GM12865 (cell line): ENCODE measurements at regions not wholly inside any gene's neighbourhood (a gene's known extent, or its start where the extent isn't known, plus 50 kb on each side); places are given as distances from the start of the nearest gene placed in this dataset.

ENCODE experiments used
- DNase-seq: peaks from one replicate; pipeline ENCODE4 v3.0.0; 2010; ENCODE audit warnings: low read depth
- H3K4me3 ChIP-seq: 2 replicates; pipeline ENCODE4 v1.5.1; 2011; ENCODE audit warnings: mild to moderate bottlenecking, low read depth, low read length, control low read depth
- TF ChIP-seq, protein P1 (sequence below): IDR thresholded peaks from 2 replicates; pipeline ENCODE4 v1.5.1; 2011; ENCODE audit warnings: low read length, control low read depth, low read depth, inconsistent platforms; ENCODE audit not compliant: insufficient read depth; ENCODE audit errors: missing control alignments

DNA sequence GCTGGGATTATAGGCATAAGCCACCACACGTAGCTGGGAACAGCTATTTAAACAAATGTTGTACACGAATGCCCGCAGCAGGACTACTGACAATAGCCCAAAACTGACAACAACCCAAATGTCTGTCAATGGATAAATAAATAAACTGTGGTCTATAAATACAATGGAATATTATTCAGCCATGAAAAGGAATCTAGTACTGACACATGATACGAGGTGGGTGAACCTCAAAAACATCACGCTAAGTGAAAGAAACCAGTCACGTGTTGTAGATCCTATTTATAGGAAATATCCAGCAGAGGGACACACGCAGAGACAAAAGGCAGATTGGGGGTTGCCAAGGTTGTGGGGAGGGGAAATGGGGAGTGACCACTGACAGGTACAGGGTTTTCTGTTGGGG is 390.0 kb upstream of the TNRC6C start:
- TF ChIP-seq, protein P1, sequence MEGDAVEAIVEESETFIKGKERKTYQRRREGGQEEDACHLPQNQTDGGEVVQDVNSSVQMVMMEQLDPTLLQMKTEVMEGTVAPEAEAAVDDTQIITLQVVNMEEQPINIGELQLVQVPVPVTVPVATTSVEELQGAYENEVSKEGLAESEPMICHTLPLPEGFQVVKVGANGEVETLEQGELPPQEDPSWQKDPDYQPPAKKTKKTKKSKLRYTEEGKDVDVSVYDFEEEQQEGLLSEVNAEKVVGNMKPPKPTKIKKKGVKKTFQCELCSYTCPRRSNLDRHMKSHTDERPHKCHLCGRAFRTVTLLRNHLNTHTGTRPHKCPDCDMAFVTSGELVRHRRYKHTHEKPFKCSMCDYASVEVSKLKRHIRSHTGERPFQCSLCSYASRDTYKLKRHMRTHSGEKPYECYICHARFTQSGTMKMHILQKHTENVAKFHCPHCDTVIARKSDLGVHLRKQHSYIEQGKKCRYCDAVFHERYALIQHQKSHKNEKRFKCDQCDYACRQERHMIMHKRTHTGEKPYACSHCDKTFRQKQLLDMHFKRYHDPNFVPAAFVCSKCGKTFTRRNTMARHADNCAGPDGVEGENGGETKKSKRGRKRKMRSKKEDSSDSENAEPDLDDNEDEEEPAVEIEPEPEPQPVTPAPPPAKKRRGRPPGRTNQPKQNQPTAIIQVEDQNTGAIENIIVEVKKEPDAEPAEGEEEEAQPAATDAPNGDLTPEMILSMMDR, result no peak
- no peak for DNase-seq
- no peak overlapping the region for H3K4me3 ChIP-seq

DNA sequence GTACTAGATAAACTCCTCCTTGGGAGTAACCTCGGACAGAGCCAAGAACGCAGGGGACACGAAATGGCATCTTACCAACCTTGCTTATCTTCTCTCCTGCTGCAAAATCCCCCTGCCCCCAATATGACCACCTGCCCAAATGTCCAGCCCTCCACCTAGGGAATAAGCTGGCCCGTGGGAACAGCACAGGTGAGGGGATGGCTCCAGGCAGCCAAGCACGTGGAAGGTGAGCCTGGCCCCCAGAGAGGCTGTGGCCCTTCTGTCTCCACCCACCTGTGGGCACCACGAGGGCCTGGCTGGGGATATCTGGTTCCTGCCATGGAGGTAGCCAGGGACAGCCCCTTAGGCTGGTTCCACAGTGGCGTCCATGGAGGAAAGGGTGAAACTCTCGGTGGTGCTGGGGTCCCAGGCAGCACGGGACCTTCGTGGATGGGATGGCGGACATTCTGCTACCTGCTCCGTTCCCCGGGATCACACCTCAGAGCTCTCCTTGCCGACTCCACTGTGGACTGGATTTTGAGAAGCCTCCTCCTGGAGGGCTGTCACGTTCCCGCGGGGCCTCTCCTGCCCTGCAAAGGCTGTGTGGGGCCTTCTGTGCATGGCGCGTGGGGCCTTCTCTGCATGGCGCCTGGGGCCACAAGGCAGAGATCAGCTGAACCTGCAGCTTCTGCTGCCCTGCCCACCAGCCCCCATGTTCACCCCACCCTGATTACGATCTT is 388.5 kb upstream of the TNRC6C start:
- DNase-seq, result no peak
- H3K4me3 ChIP-seq, result no peak overlapping the region
- TF ChIP-seq, protein P1, result no peak

DNA sequence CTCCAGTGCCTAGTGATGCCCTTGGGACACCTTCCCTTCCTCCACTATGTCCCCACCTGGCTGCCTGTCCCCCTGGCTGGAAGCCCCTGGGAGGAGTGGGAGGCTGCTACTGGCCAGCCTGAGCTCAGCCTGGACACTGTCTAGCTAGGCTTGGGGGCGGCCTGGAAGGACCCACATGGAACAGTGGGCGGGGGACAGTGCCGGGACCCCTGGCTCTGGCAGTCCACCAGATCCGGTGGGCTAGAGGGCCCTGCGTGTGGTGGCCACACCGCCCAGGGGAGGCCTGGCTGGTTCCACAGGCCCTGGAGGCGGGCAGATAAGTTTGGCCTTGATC is 388.0 kb upstream of the TNRC6C start:
- no peak for DNase-seq
- TF ChIP-seq, protein P1, result no peak
- no peak overlapping the region for H3K4me3 ChIP-seq

DNA sequence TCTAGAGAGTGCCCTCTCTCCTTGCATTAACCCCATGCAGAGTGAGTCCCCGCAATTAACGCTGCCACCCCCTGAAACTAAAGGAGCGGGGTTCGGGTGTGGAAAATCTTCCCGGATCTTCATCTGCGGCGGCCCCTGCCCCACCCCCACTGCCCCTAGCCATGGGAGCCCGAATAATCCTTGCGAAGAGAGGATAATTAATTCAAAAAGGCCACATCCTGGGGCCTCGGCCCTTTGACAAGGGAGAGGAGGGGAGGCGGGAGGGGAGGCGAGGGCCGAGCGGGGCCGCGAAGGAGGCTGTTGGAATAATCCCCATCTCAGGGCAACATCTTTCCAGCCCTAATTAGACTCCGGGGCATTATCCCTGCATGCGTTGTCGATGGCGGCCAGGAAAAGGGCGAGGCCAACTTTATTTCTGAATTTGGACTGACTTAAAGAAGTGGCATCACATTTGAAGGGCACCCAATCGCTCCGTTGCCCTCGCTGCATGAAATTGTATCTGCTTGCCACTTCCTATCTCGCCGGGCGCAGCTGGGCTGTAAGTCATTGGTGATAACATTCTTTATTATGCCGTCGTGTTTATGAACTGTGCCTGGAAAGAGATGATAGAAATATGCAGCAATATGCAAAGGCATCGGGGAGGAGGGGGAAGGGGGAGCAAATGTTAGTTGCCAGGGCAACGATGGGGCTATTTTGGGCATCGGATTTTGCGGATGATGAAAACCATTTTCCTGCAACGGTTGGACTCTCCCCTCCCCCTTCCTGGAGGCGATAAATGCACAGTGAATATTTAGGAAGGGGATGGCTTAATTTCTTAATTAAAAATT is 387.1 kb upstream of the TNRC6C start:
- no peak for DNase-seq
- H3K4me3 ChIP-seq, result no peak overlapping the region
- TF ChIP-seq, protein P1, result no peak

DNA sequence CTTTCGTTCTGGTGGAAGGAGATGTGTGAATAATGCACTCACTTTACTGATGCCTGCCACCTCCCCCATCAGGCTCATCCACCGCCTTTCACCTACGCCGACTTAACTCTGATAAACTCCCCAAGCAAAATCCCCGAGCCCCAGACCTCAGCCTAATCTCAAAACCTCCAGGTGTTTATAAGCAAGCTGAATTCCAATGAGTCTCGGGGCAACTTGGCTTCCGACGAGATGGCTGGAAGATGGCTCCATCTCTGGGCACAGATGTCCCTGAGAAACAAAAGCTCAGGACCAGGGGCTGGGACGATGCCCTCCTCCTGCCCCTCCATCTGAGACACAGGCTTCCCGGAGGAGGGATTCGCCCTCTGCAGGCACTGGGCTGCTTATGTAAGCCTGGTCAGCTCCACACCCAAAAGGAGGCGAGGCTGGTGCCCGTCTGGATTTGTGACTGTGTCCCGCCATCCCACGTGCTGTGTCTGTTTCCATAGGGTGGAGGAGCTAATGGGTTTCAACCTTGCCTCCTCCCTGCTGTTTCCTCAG is 386.4 kb upstream of the TNRC6C start:
- no peak for DNase-seq
- no peak overlapping the region for H3K4me3 ChIP-seq
- TF ChIP-seq, protein P1, result no peak

DNA sequence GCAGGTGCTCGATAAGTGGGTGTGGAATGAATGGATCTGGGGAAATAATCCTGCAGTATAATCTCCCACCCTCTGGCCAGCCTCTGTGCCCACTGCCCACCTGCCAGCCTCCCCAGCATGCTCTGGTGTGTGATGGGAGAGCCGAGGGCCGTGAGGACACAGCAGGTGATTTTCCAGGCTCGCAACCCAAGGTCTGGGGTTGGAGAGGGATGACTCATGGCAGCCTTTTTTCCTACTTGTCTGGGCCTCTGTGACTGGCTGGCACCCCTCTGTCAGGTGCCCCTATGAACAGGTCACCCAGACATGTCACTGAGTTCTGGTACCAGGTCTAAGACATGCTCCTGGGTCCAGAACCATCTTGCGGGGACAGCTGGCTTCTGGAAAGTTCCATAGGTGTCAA is 385.7 kb upstream of the TNRC6C start:
- no peak overlapping the region for H3K4me3 ChIP-seq
- no peak for DNase-seq
- TF ChIP-seq, protein P1, result no peak
